GM04504 (cell line): ENCODE measurements at regions not wholly inside any gene's neighbourhood (a gene's known extent, or its start where the extent isn't known, plus 50 kb on each side); places are given as distances from the start of the nearest gene placed in this dataset.
"Not testable (repeated sequence)": the region's sequence is repeated elsewhere in the genome, so short reads cannot be mapped to it uniquely, and the experiment has no call there.

Source experiments
- DNase-seq: peaks from one replicate; pipeline ENCODE4 v3.0.0-alpha.2; 2012; ENCODE audit warnings: low read depth

GRCh38 chr17:13135506-13135905 lies 117.7 kb upstream of the ELAC2 start:
- no peak for DNase-seq

GRCh38 chr17:13134076-13134475 lies 116.2 kb upstream of the ELAC2 start:
- DNase-seq: no peak

GRCh38 chr17:13131225-13131624 lies 113.4 kb upstream of the ELAC2 start:
- DNase-seq: no peak

- no peak for DNase-seq
These were observed 111.5 kb upstream of the ELAC2 start for GRCh38 chr17:13129356-13129755.

- DNase-seq: no peak
These were observed 110.8 kb upstream of the ELAC2 start for GRCh38 chr17:13128676-13129075.

- DNase-seq: no peak
These were observed 110.2 kb upstream of the ELAC2 start for GRCh38 chr17:13127921-13128602.

- DNase-seq: no peak
These were observed 103.0 kb upstream of the ELAC2 start for GRCh38 chr17:13120864-13121263.

- no peak for DNase-seq
These were observed 100.5 kb upstream of the ELAC2 start for GRCh38 chr17:13118311-13118710.

GRCh38 chr17:13117616-13118015 lies 99.8 kb upstream of the ELAC2 start:
- no peak for DNase-seq

- peak; percentile 16 for DNase-seq
These were observed 96.8 kb upstream of the ELAC2 start for GRCh38 chr17:13114601-13115031.

GRCh38 chr17:13113821-13114525 lies 96.1 kb upstream of the ELAC2 start:
- DNase-seq: no peak

GRCh38 chr17:13107676-13108235 lies 89.9 kb upstream of the ELAC2 start:
- DNase-seq: no peak

GRCh38 chr17:13106171-13106570 lies 88.3 kb upstream of the ELAC2 start:
- no peak for DNase-seq

- no peak for DNase-seq
These were observed 86.7 kb upstream of the ELAC2 start for GRCh38 chr17:13104576-13104975.

- DNase-seq: no peak
These were observed 84.7 kb upstream of the ELAC2 start for GRCh38 chr17:13102477-13102876.

- no peak for DNase-seq
These were observed 82.1 kb upstream of the ELAC2 start for GRCh38 chr17:13099926-13100325.

GRCh38 chr17:13099089-13099735 lies 81.4 kb upstream of the ELAC2 start:
- DNase-seq: no peak

- DNase-seq: no peak
These were observed 78.5 kb upstream of the ELAC2 start for GRCh38 chr17:13096291-13096690.

GRCh38 chr17:13092010-13092409 lies 74.2 kb upstream of the ELAC2 start:
- not testable (repeated sequence) for DNase-seq

- DNase-seq: no peak
These were observed 70.8 kb upstream of the ELAC2 start for GRCh38 chr17:13088666-13089065.

- no peak for DNase-seq
These were observed 70.0 kb upstream of the ELAC2 start for GRCh38 chr17:13087802-13088201.

GRCh38 chr17:13086142-13086769 lies 68.4 kb upstream of the ELAC2 start:
- DNase-seq: peak; percentile 20
